GM21529 (cell line): ENCODE measurements at regions not wholly inside any gene's neighbourhood (a gene's known extent, or its start where the extent isn't known, plus 50 kb on each side); places are given as distances from the start of the nearest gene placed in this dataset.

ENCODE experiments used
- ATAC-seq: cut with Tn5 transposase; IDR thresholded peaks from one replicate; pipeline ENCODE4 v1.9.1; 2021; ENCODE audit not compliant: unreplicated experiment

DNA sequence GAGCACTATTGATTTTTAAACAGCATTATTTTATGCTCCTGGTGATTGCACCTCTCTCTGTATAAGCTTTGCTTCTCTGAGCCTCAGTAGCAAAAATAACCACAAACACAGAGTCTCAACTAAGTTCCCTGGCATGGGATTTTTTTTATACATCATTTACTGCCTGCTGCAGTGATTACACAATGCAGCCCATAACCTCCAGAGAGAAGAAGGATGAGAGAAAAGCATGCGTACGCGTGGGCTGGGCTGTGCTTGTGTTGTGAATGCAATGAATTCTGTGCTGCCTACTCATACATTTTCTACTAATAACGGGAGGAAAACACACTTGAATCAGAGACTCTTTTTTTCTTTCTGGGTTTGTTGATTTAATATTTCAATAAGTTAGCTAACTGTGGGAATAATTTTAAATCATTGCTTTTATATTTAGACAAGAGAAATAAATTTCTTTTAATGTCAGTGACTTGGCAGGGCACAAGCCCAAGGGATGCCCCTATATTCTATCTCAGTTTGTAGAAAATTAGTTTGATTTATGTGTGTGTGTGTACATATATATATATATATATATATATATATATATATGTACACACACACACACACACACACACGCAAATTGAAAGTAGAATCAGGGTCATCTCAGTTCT lies 351.5 kb downstream of the MED10 start:
- no peak for ATAC-seq

DNA sequence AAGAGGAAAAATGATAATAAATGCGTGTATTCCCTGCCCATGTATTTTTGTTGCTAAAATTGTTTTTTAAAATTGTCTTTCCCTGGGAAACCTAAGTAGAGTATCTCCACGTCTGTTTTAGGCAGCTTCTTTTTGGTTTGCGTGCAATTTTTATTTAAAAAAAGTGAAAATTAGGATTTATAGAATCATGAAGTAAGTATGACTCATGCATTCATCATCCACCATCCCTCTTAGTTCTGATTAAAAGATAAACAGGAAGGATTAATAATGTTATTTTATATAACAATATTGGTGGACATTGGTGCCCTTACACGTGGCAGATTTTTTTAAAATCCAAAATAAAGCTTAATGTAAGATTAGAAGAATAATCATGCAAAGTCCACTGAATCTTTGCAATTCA lies 358.7 kb downstream of the MED10 start:
- no peak for ATAC-seq

DNA sequence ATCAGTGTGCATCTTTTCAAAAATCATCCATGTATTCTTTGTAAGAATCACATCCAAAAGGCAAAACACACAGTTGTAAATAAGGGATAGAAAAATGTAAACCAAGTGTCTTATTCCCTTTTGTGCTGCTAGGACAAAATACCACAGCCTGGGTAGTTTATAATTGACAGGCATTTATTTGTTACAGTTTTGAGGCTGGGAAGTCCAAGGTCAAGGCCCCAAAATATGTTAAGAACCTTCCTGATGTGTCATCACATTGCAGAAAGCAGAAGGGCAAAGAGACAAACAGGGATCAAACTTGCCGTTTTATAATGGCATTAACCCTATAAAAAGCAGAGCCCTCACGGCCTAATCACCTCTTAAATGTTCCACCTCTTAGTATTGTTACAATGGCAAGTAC lies 364.8 kb downstream of the MED10 start:
- no peak for ATAC-seq

DNA sequence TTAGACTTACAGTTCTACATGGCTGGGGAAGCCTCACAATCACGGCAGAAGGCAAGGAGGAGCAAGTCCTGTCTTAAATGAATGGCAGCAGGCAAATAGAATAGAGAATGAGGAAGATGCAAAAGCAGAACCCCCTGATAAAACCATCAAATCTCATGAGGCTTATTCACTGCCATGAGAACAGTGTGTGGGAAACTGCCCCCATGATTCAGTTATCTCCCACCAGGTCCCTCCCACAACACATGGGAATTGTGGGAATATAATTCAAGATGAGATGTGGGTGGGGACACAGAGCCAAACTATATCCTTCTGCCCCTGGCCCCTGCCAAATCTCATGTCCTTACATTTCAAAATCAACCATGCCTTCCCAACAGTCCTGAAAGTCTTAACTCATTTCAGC lies 367.1 kb downstream of the MED10 start:
- ATAC-seq, result no peak

DNA sequence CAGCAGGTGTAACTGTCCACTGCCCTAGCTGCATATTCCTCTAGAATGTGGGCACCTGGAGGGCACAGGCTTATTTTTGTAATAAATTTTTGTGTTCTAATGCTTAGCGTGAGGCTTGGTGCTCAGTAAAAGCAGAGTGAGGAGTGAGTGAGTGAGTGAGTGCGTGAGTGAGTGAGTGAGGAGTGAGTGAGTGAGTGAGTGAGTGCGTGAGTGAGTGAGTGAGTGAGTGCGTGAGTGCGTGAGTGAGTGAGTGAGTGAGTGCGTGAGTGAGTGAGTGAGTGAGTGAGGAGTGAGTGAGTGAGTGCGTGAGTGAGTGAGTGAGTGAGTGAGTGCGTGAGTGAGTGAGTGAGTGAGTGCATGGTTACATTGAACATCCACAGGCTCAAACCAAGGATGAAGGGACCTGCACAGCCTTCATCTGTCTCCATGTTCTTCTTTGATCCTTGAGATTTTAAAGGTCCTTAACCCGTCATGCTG lies 371.5 kb downstream of the MED10 start:
- ATAC-seq, result no peak

DNA sequence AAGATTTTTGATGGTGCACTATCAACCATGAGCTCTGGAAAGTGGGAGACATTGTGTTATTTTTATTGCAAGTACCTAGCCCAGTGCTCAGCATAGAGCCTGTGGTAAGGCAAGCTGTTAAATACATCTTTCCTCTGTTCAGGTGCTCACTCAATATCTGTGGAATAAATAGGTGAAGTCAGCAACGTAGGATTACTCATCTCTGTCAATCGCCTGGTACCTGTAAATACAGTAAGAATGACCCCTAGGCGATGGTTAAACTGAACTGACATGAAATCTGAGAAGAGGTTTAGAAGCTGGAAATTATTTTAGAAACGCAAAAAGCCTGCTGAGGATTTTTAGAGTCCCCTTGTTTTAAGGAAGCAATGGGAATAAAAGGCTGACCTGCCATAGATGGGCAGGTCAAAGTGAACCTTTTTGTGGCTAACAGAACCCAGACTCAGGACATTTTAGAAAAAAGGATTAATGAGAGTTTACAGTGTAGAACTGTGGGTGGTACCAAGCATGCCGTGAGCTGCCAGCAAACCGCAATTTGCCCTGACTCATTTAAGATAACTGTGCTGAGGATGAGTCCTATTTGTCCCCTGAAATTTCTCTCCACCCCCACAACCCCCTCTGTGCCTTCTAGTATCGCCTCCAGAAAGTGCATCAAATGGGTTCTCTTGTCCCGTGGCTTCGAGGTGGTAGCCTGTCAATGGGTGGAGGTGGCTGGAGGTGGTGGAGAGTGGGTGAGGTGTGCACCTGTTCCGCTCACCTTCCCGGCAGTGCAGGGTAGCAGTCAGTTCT lies 375.1 kb downstream of the MED10 start:
- ATAC-seq, result no peak

DNA sequence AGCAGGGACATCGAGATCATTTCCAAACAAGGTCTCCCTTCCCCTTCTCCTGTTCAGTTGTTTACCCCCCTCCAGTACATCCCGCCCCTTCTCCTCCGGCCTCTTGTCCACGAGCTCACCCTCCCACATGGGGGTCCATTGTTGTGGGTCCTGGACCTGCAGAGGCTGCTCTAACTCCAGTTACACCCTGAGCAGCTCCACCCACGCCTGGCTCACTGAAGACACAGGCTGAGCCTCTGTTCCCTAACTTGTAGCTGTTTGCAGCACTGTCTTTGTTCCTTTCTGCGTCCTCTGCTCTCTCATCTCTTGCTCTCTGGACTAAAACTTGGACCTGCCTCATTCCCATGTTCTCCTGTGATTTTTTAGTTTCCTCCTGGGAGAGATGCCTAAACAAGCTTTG lies 377.5 kb downstream of the MED10 start:
- ATAC-seq, result no peak

DNA sequence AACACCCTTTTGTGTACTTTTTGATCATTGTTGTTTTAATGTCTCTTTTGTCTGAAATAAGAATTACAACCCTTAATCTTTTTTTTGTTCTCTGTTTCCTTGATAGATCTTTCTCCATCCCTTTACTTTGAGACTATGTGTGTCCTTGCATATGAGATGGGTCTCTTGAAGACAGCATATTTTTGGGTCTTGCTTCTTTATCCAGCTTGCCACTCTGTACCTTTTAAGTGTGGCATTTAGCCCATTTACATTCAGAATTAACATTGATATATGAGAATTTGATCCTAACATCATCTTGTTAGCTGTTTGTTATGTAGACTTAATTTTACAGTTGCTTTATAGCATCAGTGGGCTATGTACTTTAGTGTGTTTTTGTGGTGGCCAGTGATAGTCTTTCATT lies 382.5 kb downstream of the MED10 start:
- no peak for ATAC-seq

DNA sequence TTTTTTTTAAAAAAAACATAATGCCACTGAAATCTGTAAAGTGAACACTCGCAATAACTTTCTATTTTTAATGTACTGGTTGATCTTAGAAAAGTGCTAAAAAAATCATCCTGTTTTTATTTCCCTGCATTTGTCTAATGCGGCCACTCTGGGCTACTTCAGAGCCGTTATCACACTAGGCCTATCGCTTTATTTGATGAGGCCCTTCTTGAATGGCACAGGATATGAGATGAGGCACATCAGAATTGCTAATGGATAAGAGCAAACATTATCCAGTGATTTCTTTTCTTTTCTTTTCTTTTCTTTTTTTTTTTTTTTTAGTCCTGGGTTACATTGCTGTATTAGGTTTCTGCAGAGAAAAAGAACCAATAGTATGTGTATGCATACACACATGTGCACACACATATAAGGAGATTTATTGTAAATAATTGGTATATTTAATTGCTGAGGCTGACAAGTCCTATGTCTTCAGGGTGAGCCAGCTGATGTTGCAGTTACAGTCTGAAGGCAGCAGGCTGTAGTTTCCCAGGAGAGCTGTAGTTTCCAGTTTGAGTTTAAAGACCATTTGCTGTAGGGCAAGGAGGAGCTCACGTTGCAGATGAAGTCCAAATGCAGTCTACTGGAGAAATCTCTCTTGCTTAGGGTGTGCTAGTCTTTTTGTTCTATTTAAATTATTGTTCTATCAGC lies 391.7 kb downstream of the MED10 start:
- no peak for ATAC-seq

DNA sequence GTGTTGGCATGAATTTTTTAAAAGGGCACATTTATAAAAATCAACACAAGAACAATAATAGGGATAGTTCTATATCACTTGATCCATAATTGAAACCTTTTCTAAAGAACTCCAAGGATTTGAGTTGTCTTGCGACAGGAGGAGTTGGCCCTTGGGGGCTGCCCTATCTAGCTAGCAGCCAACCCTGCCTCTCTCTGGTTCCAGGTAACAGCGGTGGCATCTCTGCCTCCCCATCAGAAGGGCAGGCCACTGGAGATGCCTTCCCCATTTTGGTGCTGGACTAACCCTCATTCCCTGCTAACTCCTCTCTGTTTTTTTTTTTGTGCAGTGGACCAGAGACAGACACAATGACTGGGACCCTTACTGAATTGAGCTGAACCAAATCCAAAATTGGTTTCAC lies 393.0 kb downstream of the MED10 start:
- no peak for ATAC-seq

DNA sequence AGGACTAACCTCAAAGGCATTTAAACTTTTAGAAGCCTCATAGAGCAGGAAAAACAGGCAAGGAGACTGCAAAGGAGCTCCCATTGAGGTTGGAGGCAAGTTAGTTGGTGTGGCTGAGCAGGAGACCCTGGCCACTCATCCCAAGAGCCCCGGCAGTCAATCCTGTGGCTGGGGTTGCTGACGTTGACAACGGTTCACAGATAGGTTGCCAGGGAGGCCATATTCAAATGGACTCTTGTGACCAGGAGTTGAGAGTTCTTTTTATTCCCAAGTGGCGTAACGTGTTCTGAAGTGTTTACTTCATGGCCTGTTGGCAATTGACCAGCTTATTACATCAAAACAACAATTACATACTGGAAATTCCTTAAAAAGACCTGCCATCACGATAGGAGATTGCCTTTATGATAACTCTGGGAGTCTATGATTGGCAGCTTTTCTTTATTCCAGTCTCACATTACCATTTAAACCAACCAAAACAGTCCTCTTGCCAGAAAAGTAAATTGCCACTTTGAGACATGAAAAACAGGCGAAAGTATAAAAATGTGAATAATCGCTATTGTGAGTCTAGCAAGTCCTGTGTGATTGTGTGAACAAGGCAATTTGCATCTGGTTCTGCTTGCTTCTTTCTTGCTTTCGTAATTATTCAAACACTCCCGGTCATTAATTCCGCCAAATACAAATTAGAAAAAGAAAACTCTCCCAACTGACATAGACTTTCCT lies 394.9 kb downstream of the MED10 start:
- ATAC-seq, result no peak

DNA sequence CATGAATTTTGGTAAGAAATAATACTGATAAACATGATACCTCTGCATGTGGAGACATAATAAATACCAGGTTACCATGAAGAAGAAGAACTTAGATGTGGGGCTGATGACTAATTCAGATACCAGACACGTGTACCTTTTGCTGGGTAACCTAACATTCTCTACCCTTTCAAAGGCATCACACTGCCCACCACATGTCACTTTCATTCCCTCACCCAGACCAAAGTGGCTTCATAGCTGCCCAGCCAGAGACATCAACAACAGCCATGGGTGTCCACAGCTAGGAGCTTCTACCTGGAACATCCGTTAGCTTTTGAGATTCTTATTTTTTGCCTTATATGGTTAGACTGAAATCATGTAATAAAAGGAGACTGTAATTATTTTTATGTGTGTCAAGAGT lies 396.8 kb downstream of the MED10 start:
- no peak for ATAC-seq

DNA sequence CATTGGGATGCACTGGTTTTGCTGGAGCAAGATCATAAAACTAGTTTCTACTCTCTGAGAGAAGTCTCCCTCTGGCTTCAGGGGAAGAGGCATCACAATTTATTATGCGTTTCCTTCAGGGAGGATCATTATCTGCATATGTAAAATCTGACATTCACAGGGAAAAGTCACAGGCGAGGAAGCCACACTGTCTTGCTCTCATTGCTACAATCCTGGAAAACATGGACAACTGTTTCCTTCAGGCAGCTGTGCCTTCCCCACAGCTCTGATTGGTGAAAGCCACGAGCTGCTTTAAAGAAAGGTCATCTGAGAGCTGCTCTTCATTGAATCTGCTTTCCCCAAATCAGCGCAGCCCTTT lies 397.8 kb downstream of the MED10 start:
- ATAC-seq, result no peak

DNA sequence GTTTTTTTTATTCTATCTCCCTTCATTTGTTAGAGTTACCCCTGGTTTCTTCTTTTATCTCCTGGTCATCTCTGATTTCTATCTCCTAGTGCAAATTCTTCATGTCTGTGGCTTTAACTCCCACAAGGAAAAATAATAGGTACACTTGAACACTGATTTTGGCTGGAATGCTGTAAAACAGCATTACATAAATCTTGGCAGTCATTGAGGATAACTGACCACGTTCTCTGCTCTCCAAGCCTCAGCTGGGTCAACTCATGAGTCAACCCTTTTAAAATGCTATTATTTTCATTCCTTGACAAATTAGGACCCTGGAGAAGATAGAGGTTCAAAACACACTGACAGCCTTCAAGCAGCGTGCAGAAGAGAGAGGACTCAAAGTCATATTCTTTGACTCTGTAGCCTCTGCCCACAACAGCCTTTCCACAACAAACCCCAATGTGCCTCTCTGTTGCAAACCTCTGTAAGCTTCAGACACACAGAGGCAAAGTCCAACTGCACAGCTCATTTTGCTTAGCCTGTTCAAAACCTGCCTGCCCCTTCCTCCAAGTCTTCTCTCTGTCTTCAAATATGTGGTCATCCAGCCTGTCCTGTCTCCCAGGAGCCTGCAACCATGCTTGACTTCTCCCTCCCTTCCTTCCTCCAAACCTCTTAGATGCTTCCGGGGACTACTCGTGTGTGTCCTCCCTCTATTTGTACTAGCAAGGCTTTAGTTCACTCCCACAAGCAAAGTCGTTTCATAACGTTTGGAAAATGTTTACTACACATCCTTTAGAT lies 398.4 kb downstream of the MED10 start:
- no peak for ATAC-seq

DNA sequence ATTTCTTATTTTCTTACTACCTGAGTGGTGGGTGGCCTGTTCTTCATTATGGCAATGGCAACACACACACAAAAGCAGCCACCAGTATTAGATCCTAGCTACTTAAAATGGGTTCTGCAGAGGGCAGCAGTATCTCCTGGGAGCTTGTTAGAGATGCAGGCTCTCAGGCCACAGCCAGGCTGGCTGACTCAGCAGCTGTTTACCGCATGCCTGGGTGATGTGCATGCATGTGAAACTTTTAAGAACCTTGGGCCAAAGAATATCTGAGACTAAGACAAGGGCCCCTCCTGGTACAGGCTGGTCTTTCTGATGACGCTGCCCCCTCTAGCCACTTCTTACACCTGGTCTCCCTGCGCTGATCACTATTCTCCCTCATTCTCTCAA lies 399.0 kb downstream of the MED10 start:
- ATAC-seq, result no peak

DNA sequence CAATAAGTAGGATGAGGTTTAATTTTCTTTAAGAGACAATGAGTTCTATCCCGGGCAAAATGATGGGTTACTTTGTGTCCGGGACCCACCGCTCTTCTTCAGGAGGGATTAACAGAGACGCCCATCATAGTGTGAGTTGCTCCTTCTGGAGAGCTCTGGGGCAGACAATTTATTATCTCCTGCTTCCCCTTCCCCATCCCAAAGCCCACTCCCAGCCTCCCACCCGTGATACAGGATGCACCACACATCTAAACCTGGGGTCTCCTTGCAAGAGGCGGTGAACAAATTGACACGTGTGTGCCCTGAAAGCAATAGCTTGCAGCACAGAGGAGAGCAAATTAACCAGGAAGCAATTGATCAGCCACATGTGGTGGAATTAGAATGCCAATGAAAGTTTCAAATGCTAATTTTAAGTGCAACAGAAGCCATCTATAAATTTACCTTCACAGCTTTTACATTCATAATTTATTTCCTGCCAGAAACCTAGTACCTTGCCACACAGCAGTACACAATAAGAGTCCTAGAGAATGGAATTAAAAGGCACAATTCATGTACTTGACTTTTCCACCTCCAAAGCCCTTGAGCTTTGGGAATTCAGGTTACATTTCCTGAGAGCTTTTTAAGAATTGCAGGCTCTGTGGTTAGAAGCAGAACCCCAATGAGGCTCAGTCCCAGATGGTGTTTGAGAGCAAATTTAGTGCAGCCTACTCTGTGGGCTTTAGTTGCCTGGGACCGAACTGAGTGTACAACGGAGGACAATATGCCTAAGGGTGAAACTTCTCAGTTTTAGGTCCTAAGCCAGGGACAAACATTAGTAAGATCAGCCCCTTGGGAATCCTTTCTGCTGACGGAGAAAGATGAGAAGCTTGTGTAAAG lies 399.6 kb downstream of the MED10 start:
- ATAC-seq, result no peak

DNA sequence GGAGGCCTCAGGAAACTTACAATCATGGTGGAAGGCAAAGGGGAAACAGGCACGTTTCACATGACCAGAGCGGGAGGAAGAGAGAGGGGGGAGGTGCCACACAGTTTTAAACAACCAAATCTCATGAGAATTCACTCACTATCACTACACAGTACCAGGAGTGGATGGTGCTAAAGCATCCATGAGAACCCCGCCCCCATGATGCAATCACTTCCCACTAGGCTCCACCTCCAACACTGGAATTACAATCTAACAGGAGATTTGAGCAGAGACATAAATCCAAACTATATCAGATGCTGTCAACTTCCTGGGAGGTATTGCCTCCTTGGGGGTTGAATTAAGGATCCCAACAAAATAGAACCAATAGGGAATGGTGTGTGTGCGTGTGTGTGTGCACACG lies 407.1 kb downstream of the MED10 start:
- ATAC-seq, result no peak

DNA sequence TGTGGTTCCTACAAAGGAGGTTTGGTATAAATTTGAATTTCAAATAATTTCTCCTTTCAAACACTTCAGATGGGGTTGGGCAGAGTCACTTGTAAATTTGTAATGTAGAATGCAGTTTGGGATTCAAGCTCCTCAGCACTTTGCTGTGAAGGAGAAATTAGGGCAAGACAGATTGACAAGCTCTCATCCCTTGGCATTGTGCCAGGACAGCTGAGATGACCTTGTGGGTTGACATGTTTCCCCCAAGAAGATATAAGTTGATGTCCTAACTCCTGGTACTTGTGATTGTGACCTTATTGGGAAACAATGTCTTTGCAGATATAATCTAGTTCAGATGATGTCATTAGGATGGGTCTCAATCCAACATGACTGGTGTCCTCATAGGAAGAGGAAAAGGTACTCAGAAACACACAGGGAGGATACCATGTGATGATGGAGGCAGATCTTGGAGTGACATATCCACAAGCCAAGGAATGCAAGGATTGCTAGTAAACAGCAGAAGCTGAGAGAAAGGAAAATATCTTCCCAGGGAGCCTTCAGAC lies 408.3 kb downstream of the MED10 start:
- no peak for ATAC-seq

DNA sequence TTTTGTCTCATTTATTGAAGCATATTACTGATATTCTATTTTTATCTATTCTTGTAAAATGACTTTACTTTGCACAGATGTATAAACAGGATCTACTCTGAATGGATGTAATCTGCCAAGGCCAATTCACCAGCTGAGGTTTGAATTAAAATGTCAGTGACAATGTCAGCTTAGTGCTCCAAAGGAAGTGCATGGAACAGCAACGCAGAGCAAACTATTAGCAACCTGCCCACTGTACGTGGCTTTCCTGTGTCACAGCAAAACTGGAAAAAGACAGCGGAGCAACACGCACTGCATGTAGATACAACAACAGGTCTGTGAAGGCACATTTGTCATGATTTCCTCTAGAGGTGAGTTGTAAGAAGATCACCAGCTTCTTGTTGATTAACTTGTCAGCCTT lies 409.4 kb downstream of the MED10 start:
- no peak for ATAC-seq

DNA sequence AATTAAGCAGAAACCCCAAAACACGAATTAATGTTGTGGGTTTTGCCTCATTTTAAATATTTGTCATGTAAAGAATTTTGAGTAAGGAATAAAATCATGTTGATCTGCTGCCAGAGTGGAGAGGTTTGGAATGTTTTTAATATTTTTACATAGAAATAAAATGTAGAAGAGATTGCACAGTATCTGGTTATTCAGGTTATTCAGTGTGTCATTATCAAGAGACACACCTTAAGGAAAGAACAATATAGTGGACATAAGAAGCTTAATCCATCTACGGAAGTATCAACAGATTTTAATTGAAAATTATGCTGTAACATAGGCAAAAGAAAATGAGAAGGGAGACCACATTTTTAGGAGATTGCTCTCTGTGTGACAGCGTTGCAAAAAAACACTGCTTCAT lies 410.4 kb downstream of the MED10 start:
- ATAC-seq, result no peak
